Activated CD8-positive, alpha-beta T cell treated with anti-CD3 and anti-CD28 coated beads for 36 hours (primary cell): ENCODE measurements at regions not wholly inside any gene's neighbourhood (a gene's known extent, or its start where the extent isn't known, plus 50 kb on each side); places are given as distances from the start of the nearest gene placed in this dataset.

Experiments used
- ATAC-seq: fragments of 200-7000 bp; cut with Tn5 transposase; one replicate; pipeline ENCODE4 v1.10.0; 2021; ENCODE audit warnings: mild to moderate bottlenecking, moderate library complexity
- CTCF ChIA-PET: fragments of 350-600 bp; sonication (Branson Sonifier 250); formaldehyde crosslinking; loops from one replicate; lab custom pipeline; 2021; ENCODE audit warnings: antibody characterized with exemption; lab: Charles Lee
- POLR2A ChIA-PET: fragments of 350-600 bp; sonication (Branson Sonifier 250); formaldehyde crosslinking; loops from one replicate; lab custom pipeline; 2021; ENCODE audit warnings: antibody characterized with exemption; lab: Charles Lee
- DNase-seq: peaks from one replicate; pipeline ENCODE4 v3.0.0-alpha.2; 2020
- H3K27ac Mint-ChIP-seq: one replicate; pipeline ENCODE4 v1.8.0; 2021; ENCODE audit warnings: mild to moderate bottlenecking, mixed read lengths
- H3K27me3 Mint-ChIP-seq: one replicate; pipeline ENCODE4 v1.8.0; 2021; ENCODE audit warnings: mixed read lengths
- H3K36me3 Mint-ChIP-seq: one replicate; pipeline ENCODE4 v1.8.0; 2021; ENCODE audit warnings: low read depth, mixed read lengths
- H3K4me1 Mint-ChIP-seq: one replicate; pipeline ENCODE4 v1.8.0; 2021; ENCODE audit warnings: low read depth, mixed read lengths
- H3K4me3 Mint-ChIP-seq: one replicate; pipeline ENCODE4 v1.8.0; 2021; ENCODE audit warnings: mild to moderate bottlenecking, moderate library complexity, mixed read lengths
- H3K9me3 Mint-ChIP-seq: one replicate; pipeline ENCODE4 v1.8.0; 2021; ENCODE audit warnings: mixed read lengths
- intact Hi-C: fragments of 100-400 bp; cut with micrococcal nuclease; formaldehyde crosslinking; loops from one replicate; pipeline ENCODE4 v1.10.0; 2022
- TF ChIP-seq, protein P1 (sequence below): fragments of 200-600 bp; IDR thresholded peaks from one replicate; pipeline ENCODE4 v1.8.0; 2022; ENCODE audit warnings: antibody characterized with exemption, mild to moderate bottlenecking

DNA sequence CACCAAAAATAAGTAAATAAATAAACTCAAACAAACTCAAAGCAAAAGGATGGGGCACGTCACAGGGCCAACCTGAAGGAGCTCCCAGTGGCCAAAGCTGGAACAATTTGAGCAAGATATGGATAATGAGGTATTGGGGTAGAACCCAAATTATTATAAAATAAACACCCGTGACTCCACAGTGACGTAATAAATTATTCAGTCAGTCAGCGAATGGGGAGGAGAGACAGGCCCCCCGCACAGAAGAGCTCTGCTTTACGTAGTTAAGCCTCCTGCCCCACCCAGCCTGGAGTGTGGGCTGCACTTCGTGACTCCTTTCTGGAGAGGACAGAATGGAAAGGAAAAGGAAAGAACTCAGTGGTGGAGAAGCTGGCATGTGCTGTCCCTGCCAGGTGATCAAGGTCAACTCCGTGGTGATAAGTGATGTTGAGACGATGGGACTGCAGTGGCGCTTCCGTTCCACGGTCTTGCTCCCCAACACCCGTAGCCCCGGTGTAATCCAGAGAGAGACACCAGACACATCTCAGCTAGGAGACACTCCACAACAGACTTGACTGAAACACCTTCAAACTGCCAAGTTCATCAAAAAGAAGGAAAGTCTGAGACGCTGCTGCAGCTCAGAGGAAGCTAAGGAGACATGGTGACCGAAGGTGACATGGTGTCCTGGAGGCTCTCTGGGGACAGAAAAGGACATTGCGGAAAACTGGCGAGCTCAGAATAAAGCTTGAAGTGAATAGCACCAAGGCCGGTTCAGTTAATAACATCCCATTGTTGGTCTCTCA, 83.3 kb upstream of the COL5A1 start:
- no peaks in the 10 kb centered on the region for H3K27me3 Mint-ChIP-seq

DNA sequence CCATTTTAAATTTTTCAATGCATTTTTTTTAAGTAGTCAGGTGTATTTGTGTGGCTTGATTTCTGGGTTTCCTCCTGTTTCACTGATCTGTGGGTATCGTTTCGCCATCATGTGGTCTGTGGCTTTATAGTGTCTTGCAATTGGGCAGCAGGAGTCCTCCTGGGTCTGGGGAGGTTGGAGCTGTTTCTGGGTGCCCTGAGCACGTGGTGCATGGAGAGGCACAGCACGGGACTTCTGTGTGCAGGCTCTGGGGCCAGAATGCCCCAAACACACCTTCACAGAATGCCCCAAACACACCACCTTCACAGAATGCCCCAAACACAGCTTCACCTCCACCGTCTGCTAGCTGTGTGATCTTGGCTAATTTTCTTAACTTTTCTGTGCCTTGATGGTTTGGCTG, 82.6 kb upstream of the COL5A1 start:
- Mint-ChIP-seq H3K27ac (no peak overlapping the region), H3K27me3 (no peaks in the 10 kb centered on the region), H3K36me3 (no peaks in the 10 kb centered on the region), H3K9me3 (no peaks in the 10 kb centered on the region), H3K4me1 (no peaks in the 10 kb centered on the region), H3K4me3 (no peak overlapping the region)
- ATAC-seq (no peak), DNase-seq (no peak)
- POLR2A ChIA-PET: no interaction called here
- TF ChIP-seq, protein P1, sequence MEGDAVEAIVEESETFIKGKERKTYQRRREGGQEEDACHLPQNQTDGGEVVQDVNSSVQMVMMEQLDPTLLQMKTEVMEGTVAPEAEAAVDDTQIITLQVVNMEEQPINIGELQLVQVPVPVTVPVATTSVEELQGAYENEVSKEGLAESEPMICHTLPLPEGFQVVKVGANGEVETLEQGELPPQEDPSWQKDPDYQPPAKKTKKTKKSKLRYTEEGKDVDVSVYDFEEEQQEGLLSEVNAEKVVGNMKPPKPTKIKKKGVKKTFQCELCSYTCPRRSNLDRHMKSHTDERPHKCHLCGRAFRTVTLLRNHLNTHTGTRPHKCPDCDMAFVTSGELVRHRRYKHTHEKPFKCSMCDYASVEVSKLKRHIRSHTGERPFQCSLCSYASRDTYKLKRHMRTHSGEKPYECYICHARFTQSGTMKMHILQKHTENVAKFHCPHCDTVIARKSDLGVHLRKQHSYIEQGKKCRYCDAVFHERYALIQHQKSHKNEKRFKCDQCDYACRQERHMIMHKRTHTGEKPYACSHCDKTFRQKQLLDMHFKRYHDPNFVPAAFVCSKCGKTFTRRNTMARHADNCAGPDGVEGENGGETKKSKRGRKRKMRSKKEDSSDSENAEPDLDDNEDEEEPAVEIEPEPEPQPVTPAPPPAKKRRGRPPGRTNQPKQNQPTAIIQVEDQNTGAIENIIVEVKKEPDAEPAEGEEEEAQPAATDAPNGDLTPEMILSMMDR: no peak
- intact Hi-C loops: no loop called here
- CTCF ChIA-PET: interaction anchor here (1.7 kb wide), 1 partner anchor 854 kb away, joined by 3 read pairs; no protein-coding TSS in a partner anchor

More for the DNA sequence above, 83.3 kb upstream of the COL5A1 start:
- POLR2A ChIA-PET: no interaction called here
- Mint-ChIP-seq H3K4me1 (no peaks in the 10 kb centered on the region), H3K27ac (no peak overlapping the region), H3K9me3 (no peaks in the 10 kb centered on the region), H3K36me3 (no peaks in the 10 kb centered on the region), H3K4me3 (no peak overlapping the region)
- TF ChIP-seq, protein P1: no peak
- DNase-seq (no peak), ATAC-seq (no peak)
- intact Hi-C loops: no loop called here
- CTCF ChIA-PET: interaction anchor here (1.7 kb wide), 1 partner anchor 854 kb away, joined by 3 read pairs; no protein-coding TSS in a partner anchor

DNA sequence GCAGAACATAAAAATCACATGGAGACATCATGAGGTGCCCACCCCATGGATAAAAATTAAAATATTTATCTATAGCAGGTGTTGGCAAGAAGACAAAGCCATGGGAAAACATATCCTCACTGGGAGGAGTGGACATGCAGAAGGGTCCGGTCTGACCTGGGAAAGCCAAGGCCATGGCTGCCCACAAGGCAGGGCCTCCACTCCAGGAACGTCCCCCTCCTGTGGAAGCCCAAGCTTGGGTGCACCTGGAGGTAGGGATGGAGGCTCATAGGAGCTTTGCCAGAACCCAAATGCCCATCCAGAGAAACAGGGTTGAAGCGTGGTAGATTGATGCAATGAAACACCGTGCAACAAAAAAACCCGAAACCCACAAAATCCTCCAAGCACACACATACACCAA, 81.4 kb upstream of the COL5A1 start:
- Mint-ChIP-seq H3K27me3 (no peaks in the 10 kb centered on the region), H3K4me1 (no peaks in the 10 kb centered on the region), H3K36me3 (no peaks in the 10 kb centered on the region), H3K9me3 (peaks cover 3% of the 10 kb centered on the region), H3K4me3 (no peak overlapping the region), H3K27ac (no peak overlapping the region)
- DNase-seq (no peak), ATAC-seq (no peak)
- TF ChIP-seq, protein P1: no peak
- intact Hi-C loops: no loop called here
- CTCF ChIA-PET: no interaction called here
- POLR2A ChIA-PET: no interaction called here

DNA sequence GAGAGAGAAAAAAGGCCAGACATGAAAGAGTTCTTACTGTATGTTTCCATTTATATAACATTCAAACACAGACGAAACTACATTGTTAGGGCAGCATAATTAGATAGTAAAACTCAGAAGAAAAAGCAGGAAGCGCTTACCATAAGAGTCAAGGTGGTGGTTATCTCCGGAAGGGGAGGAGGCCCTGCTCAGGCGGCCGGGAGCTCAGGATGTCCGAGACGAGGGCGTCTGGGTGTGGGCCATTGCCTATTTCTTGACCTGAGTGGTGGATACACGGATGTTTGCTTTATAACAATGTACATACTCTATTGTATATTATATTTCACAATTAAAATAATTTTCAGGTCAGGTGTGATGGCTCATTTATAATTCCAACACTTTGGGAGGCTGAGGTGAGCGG, 80.9 kb upstream of the COL5A1 start:
- ChIA-PET CTCF (no interaction called here), POLR2A (no interaction called here)
- H3K27ac Mint-ChIP-seq: no peak overlapping the region
- peaks cover 3% of the 10 kb centered on the region for H3K9me3 Mint-ChIP-seq
- H3K27me3 Mint-ChIP-seq: no peaks in the 10 kb centered on the region
- no peak overlapping the region for H3K4me3 Mint-ChIP-seq
- intact Hi-C loops: no loop called here
- no peaks in the 10 kb centered on the region for H3K36me3 Mint-ChIP-seq
- no peaks in the 10 kb centered on the region for H3K4me1 Mint-ChIP-seq
- TF ChIP-seq, protein P1: no peak
- DNase-seq: no peak
- no peak for ATAC-seq

DNA sequence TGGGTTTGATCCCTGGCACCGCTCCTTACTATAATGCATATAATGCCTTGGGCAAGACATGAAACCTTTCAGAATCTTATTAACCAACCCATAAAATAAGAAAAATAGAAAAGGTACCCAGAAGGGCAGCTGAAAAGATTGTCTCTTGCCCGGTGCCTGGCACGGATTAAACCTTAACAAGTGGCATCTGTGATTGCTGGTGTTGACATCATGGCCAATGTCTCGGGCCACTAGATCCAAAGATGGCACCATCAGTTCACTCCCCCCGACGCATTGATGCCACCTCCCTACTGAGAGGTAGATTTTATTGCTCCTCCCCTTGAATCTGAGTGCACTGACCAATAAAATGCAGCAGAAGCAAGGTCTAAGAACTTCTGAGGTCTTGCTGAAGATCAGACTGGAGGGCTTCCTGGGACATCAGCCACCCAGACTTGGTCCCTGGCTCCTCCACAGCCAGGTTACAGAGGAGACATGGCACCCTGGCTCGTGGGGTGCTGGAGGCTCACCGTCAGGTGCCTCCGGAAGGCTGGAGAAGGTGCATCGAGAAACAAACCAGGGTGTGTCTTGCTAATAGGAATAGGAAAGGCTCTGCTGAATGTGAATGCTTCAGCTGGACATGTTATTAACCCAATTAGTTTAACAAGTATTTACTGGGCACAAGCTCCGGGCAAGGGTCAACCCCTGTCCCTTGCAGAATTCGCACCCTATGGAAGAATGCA, 80.0 kb upstream of the COL5A1 start:
- intact Hi-C loops: no loop called here
- no peaks in the 10 kb centered on the region for H3K36me3 Mint-ChIP-seq
- H3K4me3 Mint-ChIP-seq: no peak overlapping the region
- peaks cover 3% of the 10 kb centered on the region for H3K9me3 Mint-ChIP-seq
- H3K27me3 Mint-ChIP-seq: no peaks in the 10 kb centered on the region
- no peak overlapping the region for H3K27ac Mint-ChIP-seq
- DNase-seq: no peak
- ChIA-PET POLR2A (no interaction called here), CTCF (no interaction called here)
- TF ChIP-seq, protein P1: no peak
- H3K4me1 Mint-ChIP-seq: no peaks in the 10 kb centered on the region
- no peak for ATAC-seq
